ENCODE measurements at regions not wholly inside any gene's neighbourhood (a gene's known extent, or its start where the extent isn't known, plus 50 kb on each side); places are given as distances from the start of the nearest gene placed in this dataset.
"Not testable (repeated sequence)": the region's sequence is repeated elsewhere in the genome, so short reads cannot be mapped to it uniquely, and the experiment has no call there.

DNA sequence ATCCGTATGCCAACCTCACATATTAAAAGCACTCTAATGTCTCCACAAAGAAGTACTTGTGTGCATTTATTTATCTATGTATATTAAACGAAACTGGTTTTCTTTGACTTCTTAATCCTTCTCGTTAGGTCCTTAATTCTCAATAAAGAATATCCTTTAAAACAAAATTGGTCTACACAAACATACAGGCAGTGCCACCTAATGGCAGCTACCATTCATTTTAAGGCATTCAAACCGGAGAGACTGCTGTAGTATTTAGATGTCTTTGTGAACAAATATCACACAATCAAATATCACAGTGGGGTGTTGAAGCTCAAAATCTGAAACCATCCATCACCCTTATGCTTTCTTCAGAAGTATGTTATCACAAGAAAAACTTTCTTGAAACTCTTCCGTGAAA lies 96.6 kb upstream of the IRAK1BP1 start:
- DNase-seq, result no peak
- H3K4me1 ChIP-seq, result no peaks in the 10 kb centered on the region
- no peak overlapping the region for H3K4me3 ChIP-seq
- TF ChIP-seq, protein P1, sequence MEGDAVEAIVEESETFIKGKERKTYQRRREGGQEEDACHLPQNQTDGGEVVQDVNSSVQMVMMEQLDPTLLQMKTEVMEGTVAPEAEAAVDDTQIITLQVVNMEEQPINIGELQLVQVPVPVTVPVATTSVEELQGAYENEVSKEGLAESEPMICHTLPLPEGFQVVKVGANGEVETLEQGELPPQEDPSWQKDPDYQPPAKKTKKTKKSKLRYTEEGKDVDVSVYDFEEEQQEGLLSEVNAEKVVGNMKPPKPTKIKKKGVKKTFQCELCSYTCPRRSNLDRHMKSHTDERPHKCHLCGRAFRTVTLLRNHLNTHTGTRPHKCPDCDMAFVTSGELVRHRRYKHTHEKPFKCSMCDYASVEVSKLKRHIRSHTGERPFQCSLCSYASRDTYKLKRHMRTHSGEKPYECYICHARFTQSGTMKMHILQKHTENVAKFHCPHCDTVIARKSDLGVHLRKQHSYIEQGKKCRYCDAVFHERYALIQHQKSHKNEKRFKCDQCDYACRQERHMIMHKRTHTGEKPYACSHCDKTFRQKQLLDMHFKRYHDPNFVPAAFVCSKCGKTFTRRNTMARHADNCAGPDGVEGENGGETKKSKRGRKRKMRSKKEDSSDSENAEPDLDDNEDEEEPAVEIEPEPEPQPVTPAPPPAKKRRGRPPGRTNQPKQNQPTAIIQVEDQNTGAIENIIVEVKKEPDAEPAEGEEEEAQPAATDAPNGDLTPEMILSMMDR (IDR thresholded peaks at IDR 0.05), result no peak
- TF ChIP-seq POLR2A (IDR thresholded peaks at IDR 0.05), result no peak
- no peaks in the 10 kb centered on the region for H3K9me3 ChIP-seq
- H3K27me3 ChIP-seq, result no peaks in the 10 kb centered on the region
- no peak overlapping the region for H3K27ac ChIP-seq
- H3K36me3 ChIP-seq, result no peaks in the 10 kb centered on the region

DNA sequence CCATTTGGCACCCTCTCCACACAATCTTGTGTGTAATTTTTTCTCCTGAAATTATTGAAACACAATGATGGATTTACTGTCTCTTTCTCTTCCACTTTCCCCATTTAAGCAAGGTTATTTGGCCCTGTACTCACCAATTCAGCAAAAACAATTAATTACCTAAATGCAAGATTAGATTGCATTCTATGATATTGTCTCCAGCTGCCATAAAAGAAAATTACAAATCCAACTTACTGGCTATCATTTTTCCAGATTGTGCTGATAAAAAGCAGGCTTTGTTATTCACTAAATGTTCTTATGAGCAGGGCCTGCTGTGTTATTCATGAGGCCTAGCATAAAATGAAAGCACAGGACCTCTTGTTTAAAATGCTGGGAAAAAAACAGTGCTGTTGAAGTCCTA lies 95.8 kb upstream of the IRAK1BP1 start:
- Histone ChIP-seq H3K4me3 (no peak overlapping the region), H3K27me3 (no peaks in the 10 kb centered on the region), H3K27ac (no peak overlapping the region), H3K4me1 (no peaks in the 10 kb centered on the region), H3K36me3 (no peaks in the 10 kb centered on the region), H3K9me3 (no peaks in the 10 kb centered on the region)
- no peak for DNase-seq
- TF ChIP-seq, protein P1 (IDR thresholded peaks at IDR 0.05), result no peak
- TF ChIP-seq POLR2A (IDR thresholded peaks at IDR 0.05), result no peak

DNA sequence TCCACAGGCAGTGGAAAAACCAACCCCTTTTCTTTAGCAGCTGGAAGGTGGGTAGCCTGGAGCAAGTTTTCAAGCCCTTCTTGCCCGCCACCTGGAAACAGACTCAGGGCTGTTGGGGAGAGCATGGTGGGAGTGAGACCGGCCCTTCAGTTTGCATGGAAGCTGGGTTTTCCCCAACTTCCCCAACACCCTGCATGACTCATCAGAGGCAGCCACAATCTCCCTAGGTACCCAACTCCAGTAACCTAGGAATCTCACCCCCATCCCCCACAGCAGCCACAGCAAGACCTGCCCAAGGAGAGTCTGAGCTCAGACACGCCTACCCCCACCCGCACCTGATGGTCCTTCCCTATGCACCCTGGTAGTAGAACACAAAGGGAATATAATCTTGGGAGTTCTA lies 86.3 kb upstream of the IRAK1BP1 start:
- no peaks in the 10 kb centered on the region for H3K27me3 ChIP-seq
- no peaks in the 10 kb centered on the region for H3K4me1 ChIP-seq
- TF ChIP-seq, protein P1 (IDR thresholded peaks at IDR 0.05), result no peak
- no peak for TF ChIP-seq POLR2A (IDR thresholded peaks at IDR 0.05)
- no peak overlapping the region for H3K4me3 ChIP-seq
- no peak overlapping the region for H3K27ac ChIP-seq
- no peak for DNase-seq
- no peaks in the 10 kb centered on the region for H3K9me3 ChIP-seq
- H3K36me3 ChIP-seq, result no peaks in the 10 kb centered on the region

DNA sequence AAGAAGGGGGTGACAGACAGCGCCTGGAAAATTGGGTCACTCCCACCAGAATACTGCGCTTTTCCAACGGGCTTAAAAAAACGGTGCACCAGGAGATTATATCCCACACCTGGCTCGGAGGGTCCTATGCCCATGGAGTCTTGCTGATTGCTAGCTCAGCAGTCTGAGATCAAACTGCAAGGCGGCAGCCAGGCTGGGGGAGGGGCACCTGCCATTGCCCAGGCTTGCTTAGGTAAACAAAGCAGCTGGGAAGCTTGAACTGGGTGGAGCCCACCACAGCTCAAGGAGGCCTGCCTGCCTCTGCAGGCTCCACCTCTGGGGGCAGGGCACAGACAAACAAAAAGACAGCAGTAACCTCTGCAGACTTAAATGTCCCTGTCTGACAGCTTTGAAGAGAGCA lies 84.0 kb upstream of the IRAK1BP1 start:
- H3K27ac ChIP-seq, H3K4me3 ChIP-seq, H3K4me1 ChIP-seq, H3K36me3 ChIP-seq, H3K27me3 ChIP-seq, DNase-seq, H3K9me3 ChIP-seq: not testable (repeated sequence)

DNA sequence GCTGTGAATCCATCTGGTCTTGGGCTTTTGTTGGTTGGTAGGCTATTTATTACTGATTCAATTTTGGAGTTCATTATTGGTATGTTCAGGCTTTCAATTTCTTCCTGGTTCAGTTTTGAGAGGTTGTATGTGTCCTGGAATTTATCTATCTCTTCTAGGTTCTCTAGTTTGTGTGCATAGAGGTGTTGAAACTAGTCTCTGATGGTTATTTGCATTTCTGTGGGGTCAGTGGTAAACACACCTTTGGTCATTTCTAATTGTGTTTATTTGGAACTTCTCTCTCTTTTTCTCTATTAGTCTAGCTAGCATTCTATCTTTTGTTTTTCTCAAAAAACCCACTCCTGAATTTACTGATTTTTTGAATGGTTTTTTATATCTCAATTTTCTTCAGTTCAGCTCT lies 70.1 kb upstream of the IRAK1BP1 start:
- Histone ChIP-seq H3K36me3 (no peaks in the 10 kb centered on the region), H3K4me1 (no peaks in the 10 kb centered on the region), H3K9me3 (no peaks in the 10 kb centered on the region), H3K27ac (no peak overlapping the region), H3K4me3 (no peak overlapping the region), H3K27me3 (no peaks in the 10 kb centered on the region)
- DNase-seq, result no peak
- TF ChIP-seq POLR2A (IDR thresholded peaks at IDR 0.05), result no peak
- TF ChIP-seq, protein P1 (IDR thresholded peaks at IDR 0.05), result no peak

DNA sequence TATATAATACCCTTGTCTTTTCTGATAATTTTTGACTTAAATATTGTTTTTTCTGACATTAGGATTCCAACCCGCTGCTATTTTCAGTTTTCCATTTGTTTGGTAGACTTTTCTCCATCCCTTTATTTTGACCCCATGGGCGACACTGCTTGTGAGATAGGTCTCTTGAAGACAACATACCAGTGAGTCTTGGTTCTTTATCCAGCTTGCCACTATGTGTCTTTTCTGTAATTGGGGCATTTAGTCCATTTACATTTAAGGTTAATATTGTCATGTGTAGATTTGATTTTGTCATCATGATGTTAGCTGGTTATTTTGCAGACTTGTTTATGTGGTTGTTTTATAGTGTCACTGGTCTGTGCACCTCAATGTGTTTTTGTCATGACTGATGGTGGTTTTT lies 67.7 kb upstream of the IRAK1BP1 start:
- no peak for DNase-seq
- no peaks in the 10 kb centered on the region for H3K4me1 ChIP-seq
- TF ChIP-seq, protein P1 (IDR thresholded peaks at IDR 0.05), result no peak
- no peak for TF ChIP-seq POLR2A (IDR thresholded peaks at IDR 0.05)
- H3K4me3 ChIP-seq, result no peak overlapping the region
- H3K27me3 ChIP-seq, result no peaks in the 10 kb centered on the region
- no peaks in the 10 kb centered on the region for H3K36me3 ChIP-seq
- H3K27ac ChIP-seq, result no peak overlapping the region
- no peaks in the 10 kb centered on the region for H3K9me3 ChIP-seq

DNA sequence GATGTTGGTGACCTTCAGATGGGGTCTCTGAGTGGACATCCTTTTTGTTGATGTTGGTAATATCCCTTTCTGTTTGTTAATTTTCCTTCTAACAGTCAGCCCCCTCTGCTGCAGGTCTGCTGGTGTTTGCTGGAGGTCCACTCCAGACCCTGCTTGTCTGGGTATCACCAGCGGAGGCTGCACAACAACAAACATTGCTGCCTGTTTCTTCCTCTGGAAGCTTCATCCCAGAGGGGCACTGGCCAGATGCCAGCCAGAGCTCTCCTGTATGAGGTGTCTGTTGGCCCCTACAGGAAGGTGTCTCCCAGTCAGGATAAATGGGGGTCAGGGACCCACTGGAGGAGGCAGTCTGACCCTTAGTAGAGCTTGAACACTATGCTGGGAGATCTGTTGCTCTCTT lies 60.6 kb upstream of the IRAK1BP1 start:
- H3K9me3 ChIP-seq, DNase-seq, H3K4me1 ChIP-seq, H3K27ac ChIP-seq, H3K27me3 ChIP-seq, H3K4me3 ChIP-seq, H3K36me3 ChIP-seq: not testable (repeated sequence)

DNA sequence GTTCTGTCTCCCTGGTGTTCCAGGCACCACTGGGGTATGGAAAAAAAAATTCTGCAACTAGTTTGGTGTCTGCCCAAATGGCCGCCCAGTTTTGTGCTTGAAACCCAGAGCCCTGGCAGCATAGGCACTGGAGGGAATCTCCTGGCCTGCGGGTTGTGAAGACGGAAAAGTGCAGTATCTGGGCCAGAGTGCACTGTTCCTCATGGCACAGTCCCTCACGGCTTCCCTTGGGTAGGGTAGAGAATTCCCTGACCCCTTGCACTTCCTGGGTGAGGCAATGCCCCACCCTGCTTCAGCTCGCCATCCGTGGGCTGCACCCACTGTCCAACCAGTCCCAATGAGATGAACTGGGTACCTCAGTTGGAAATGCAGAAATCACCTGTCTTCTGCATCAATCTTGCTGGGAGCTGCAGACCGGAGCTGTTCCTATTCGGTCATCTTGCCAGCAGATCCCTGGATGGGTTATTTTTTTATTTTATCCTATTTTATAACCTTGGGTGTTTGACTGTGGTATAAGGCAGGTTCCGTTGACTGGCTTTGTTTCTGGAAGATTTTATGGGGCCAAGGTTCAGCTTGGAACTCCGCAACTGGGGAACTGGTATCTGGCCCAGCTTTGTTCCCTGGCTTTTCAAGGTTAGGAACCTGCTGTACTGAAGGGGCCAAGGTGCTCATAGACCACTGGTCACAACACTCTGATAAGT lies 59.5 kb upstream of the IRAK1BP1 start:
- not testable (repeated sequence) for H3K4me1 ChIP-seq, H3K27ac ChIP-seq, H3K4me3 ChIP-seq, H3K36me3 ChIP-seq, DNase-seq, H3K9me3 ChIP-seq, H3K27me3 ChIP-seq

Data from Peyer's patch (tissue), 4 donors.